Fibroblast of peridontal ligament (primary cell): ENCODE measurements at regions not wholly inside any gene's neighbourhood (a gene's known extent, or its start where the extent isn't known, plus 50 kb on each side); places are given as distances from the start of the nearest gene placed in this dataset.

Experiments
- DNase-seq: peaks from one replicate; pipeline ENCODE4 v3.0.0-alpha.2; 2010; ENCODE audit errors: extremely low read depth

- DNase-seq, result no peak
Observed at GRCh38 chr6:66848244-66848953, 1141.4 kb upstream of the EYS start.

- no peak for DNase-seq
Observed at GRCh38 chr6:66838764-66839163, 1131.7 kb upstream of the EYS start.

- DNase-seq, result no peak
Observed at GRCh38 chr6:66825539-66825938, 1118.5 kb upstream of the EYS start.

- no peak for DNase-seq
Observed at GRCh38 chr6:66814156-66814555, 1107.1 kb upstream of the EYS start.

GRCh38 chr6:66808771-66809170, 1101.7 kb upstream of the EYS start:
- no peak for DNase-seq

- DNase-seq, result no peak
Observed at GRCh38 chr6:66796987-66797386, 1090.0 kb upstream of the EYS start.

- DNase-seq, result no peak
Observed at GRCh38 chr6:66788579-66788978, 1081.6 kb upstream of the EYS start.

GRCh38 chr6:66772800-66773199, 1065.8 kb upstream of the EYS start:
- no peak for DNase-seq

GRCh38 chr6:66771626-66772025, 1064.6 kb upstream of the EYS start:
- DNase-seq, result no peak

GRCh38 chr6:66751630-66752029, 1044.6 kb upstream of the EYS start:
- DNase-seq, result no peak

- DNase-seq, result no peak
Observed at GRCh38 chr6:66740346-66740745, 1033.3 kb upstream of the EYS start.

GRCh38 chr6:66735106-66735890, 1028.3 kb upstream of the EYS start:
- DNase-seq, result no peak

GRCh38 chr6:66731310-66731709, 1024.3 kb upstream of the EYS start:
- DNase-seq, result no peak

GRCh38 chr6:66725670-66726069, 1018.6 kb upstream of the EYS start:
- no peak for DNase-seq

- no peak for DNase-seq
Observed at GRCh38 chr6:66717801-66718200, 1010.8 kb upstream of the EYS start.

- no peak for DNase-seq
Observed at GRCh38 chr6:66699385-66699784, 992.4 kb upstream of the EYS start.

GRCh38 chr6:66689608-66690007, 982.6 kb upstream of the EYS start:
- DNase-seq, result no peak

- DNase-seq, result no peak
Observed at GRCh38 chr6:66687611-66688140, 980.6 kb upstream of the EYS start.

GRCh38 chr6:66675906-66676305, 968.9 kb upstream of the EYS start:
- DNase-seq, result no peak

GRCh38 chr6:66664112-66664511, 957.1 kb upstream of the EYS start:
- DNase-seq, result no peak

- DNase-seq, result no peak
Observed at GRCh38 chr6:66662721-66663507, 955.9 kb upstream of the EYS start.

- peak; percentile 0 for DNase-seq
Observed at GRCh38 chr6:66662196-66662595, 955.2 kb upstream of the EYS start.
